PFSK-1 (cell line): ENCODE measurements at regions not wholly inside any gene's neighbourhood (a gene's known extent, or its start where the extent isn't known, plus 50 kb on each side); places are given as distances from the start of the nearest gene placed in this dataset.

ENCODE experiments used
- FOXP2 ChIP-seq: optimal IDR thresholded peaks from 2 replicates; pipeline ENCODE3; 2011; ENCODE audit warnings: borderline replicate concordance, control low read depth, inconsistent platforms; ENCODE audit not compliant: insufficient read depth; ENCODE audit errors: extremely low read length, extremely low read depth
- POLR2AphosphoS5 ChIP-seq: IDR thresholded peaks from 2 replicates; pipeline ENCODE4 v1.6.1; 2012; ENCODE audit warnings: low read depth, mild to moderate bottlenecking, control low read depth, low read length, moderate library complexity
- SIN3A ChIP-seq: IDR thresholded peaks from 2 replicates; pipeline ENCODE4 v1.6.1; 2012; ENCODE audit warnings: mild to moderate bottlenecking, low read length, moderate library complexity, borderline replicate concordance; ENCODE audit not compliant: insufficient read depth
- TAF1 ChIP-seq: IDR thresholded peaks from 2 replicates; pipeline ENCODE4 v1.6.1; 2012; ENCODE audit warnings: low read length, control low read depth, borderline replicate concordance; ENCODE audit not compliant: insufficient read depth
- TF ChIP-seq, protein P1 (sequence below), 2 experiments: IDR thresholded peaks; 2 replicates each; pipeline versions ENCODE4 v1.6.1 to v1.8.0; 2011 to 2012; ENCODE audit warnings: low read depth in 2 of 2, low read length in 2 of 2, control low read depth in 1 of 2, inconsistent platforms in 1 of 2, mild to moderate bottlenecking in 1 of 2, moderate library complexity in 1 of 2; ENCODE audit not compliant: insufficient read depth in 1 of 2

DNA sequence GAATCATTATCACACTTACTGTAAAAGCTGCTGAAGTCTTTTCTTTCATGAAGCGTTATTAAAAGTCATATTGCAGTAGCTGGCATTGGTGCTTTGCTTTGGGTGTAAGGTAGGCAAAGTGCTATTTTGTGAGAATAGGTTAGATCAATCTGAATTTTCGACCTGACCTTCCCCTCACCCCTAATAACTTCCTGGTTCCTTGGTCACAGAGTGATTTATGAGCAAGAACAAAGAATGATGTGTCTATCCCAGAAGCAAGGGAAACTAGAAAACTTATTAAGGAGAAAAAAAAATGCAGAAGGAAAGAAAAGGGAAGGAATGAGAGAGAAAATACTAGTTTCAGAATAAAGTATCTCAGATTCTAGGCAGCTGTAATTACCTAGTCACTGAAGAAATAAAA, 163.1 kb upstream of the MEIS1 start:
- TF ChIP-seq TAF1 (no peak), SIN3A (no peak), POLR2AphosphoS5 (no peak), FOXP2 (no peak)
- TF ChIP-seq, protein P1, sequence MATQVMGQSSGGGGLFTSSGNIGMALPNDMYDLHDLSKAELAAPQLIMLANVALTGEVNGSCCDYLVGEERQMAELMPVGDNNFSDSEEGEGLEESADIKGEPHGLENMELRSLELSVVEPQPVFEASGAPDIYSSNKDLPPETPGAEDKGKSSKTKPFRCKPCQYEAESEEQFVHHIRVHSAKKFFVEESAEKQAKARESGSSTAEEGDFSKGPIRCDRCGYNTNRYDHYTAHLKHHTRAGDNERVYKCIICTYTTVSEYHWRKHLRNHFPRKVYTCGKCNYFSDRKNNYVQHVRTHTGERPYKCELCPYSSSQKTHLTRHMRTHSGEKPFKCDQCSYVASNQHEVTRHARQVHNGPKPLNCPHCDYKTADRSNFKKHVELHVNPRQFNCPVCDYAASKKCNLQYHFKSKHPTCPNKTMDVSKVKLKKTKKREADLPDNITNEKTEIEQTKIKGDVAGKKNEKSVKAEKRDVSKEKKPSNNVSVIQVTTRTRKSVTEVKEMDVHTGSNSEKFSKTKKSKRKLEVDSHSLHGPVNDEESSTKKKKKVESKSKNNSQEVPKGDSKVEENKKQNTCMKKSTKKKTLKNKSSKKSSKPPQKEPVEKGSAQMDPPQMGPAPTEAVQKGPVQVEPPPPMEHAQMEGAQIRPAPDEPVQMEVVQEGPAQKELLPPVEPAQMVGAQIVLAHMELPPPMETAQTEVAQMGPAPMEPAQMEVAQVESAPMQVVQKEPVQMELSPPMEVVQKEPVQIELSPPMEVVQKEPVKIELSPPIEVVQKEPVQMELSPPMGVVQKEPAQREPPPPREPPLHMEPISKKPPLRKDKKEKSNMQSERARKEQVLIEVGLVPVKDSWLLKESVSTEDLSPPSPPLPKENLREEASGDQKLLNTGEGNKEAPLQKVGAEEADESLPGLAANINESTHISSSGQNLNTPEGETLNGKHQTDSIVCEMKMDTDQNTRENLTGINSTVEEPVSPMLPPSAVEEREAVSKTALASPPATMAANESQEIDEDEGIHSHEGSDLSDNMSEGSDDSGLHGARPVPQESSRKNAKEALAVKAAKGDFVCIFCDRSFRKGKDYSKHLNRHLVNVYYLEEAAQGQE (IDR thresholded peaks at IDR 0.05; ENCODE audit: insufficient read depth in 1 of 2, low read depth in 2 of 2, low read length in 2 of 2) = no peak

DNA sequence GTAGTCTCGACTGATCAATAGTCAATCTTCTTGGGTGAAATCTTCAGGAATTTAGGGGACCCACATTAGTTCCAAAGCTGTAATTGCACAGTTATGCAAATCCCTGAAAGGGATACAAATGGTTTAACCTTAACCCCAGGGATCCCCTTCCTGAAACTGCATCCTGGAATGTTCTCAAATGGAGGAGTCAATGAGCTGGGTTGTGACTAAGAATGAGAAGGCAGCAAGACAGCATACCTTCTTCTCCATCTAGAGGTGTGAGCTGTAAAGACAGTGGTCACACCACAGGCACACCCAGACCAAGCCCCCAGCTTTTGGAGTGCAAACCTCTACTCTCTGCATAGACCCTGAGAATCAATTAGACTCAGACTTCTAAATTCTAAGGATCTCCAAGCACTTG, 164.7 kb upstream of the MEIS1 start:
- TF ChIP-seq, protein P1 (IDR thresholded peaks at IDR 0.05; ENCODE audit: insufficient read depth in 1 of 2, low read depth in 2 of 2, low read length in 2 of 2) = no peak
- TF ChIP-seq SIN3A = no peak
- no peak for TF ChIP-seq TAF1
- no peak for TF ChIP-seq FOXP2
- no peak for TF ChIP-seq POLR2AphosphoS5

DNA sequence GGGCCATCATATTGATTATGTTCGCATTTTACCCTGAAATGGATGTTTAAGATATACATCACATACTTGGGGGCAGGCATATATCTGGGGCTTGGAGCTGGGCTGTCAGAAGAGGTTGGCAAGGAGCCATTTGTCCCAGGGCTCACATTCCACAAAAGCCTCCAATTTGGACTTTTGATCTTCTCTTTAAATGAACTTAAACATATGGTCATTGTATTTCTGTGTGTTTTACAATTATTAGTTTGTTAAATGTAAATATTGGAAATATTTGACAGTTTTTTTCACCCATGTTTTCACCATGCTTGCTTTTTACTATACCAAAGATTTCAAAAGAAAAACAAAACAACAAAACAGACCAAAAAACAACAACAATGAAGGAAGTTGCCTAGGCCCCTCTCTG, 165.8 kb upstream of the MEIS1 start:
- TF ChIP-seq, protein P1 (IDR thresholded peaks at IDR 0.05; ENCODE audit: insufficient read depth in 1 of 2, low read depth in 2 of 2, low read length in 2 of 2) = no peak
- TF ChIP-seq SIN3A (no peak), POLR2AphosphoS5 (no peak), FOXP2 (no peak), TAF1 (no peak)

DNA sequence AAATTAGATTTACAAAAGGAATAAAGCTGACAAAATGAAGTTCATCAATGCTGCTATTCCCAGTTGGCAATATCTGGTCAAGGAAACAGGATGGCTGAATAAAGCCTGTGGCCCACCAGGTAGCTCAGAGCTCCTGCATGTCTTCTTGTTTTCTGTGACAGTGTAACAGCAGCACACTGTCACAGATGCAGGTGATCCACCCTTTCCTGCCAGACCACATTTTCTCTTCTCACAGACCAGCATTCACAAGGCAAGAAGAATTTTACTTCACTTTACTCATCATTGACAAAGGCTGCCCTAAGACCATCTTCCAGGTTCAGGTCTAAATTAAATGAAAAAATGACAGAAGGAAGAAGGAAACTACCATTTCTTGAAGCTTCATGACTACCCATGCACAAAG, 166.2 kb upstream of the MEIS1 start:
- TF ChIP-seq FOXP2 (no peak), TAF1 (no peak), SIN3A (no peak)
- TF ChIP-seq, protein P1 (IDR thresholded peaks at IDR 0.05; ENCODE audit: insufficient read depth in 1 of 2, low read depth in 2 of 2, low read length in 2 of 2) = no peak

DNA sequence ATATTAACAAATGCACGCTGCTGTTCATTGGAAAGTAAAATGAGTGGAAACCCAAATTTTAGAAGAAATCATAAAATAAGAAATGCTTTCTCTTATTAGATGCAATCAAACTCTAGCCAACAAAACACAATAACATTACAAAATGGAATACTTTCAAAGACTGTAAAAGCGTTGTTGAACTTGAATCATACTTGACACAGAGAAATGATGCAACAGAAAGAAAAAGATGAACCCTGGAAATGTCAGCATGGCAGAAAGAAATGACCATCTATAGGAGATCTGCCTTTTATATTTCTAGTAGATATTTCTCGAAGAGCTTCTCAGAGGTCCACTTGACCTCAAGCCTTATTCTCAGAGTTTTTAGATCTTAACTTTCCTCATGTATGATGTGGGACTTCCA, 170.6 kb upstream of the MEIS1 start:
- no peak for TF ChIP-seq TAF1
- TF ChIP-seq POLR2AphosphoS5 = no peak
- TF ChIP-seq SIN3A = no peak
- no peak for TF ChIP-seq FOXP2
- TF ChIP-seq, protein P1 (IDR thresholded peaks at IDR 0.05; ENCODE audit: insufficient read depth in 1 of 2, low read depth in 2 of 2, low read length in 2 of 2) = no peak
